K562 (cell line): ENCODE measurements at regions not wholly inside any gene's neighbourhood (a gene's known extent, or its start where the extent isn't known, plus 50 kb on each side); places are given as distances from the start of the nearest gene placed in this dataset.

Experiments used
- ATAC-seq: fragments of 200-7000 bp; cut with Tn5 transposase; 3 replicates; pipeline ENCODE4 v1.9.1; 2020; ENCODE audit warnings: moderate library complexity
- BruUV-seq: library from RNA; stranded (reverse); fragments of 400-500 nt; replicated peaks from 2 replicates; lab custom pipeline; 2021; lab: Mats Ljungman, UMichigan
- CTCF ChIA-PET: fragments of 300-600 bp; formaldehyde crosslinking; extraction: SDS; loops from one replicate; lab custom pipeline; 2021; ENCODE audit warnings: low intra/inter-chr PET ratio; lab: Yijun Ruan, JAX
- POLR2A ChIA-PET: fragments of 300-600, 350-650 bp; sonication (Branson Sonifier 250); formaldehyde crosslinking; extraction: SDS; loops from one replicate; lab custom pipeline; 2021; ENCODE audit warnings: antibody characterized with exemption, inconsistent platforms; lab: Yijun Ruan, JAX
- DNase-seq, 4 experiments: peaks; one replicate each; pipeline versions ENCODE4 v3.0.0 to v3.0.0-alpha.2; 2011 to 2018; ENCODE audit warnings: low spot score in 3 of 4, mixed read lengths in 3 of 4; ENCODE audit errors: extremely low read depth in 1 of 4
- FAIRE-seq: peaks from 2 replicates; lab custom pipeline; 2011; peaks lifted over from hg19 to GRCh38; lab: Jason Lieb, UNC
- H2AFZ ChIP-seq: 2 replicates; pipeline ENCODE4 v1.6.0; 2011; ENCODE audit warnings: low read depth, low read length, control low read depth, inconsistent platforms
- H3K27ac ChIP-seq: fragments of 200-600 bp; 3 replicates; pipeline ENCODE4 v1.8.0; 2011; ENCODE audit warnings: low read depth, mild to moderate bottlenecking, control low read depth, inconsistent platforms, low read length, moderate library complexity, mixed read lengths; ENCODE audit errors: extremely low read depth
- H3K27me3 ChIP-seq, 2 experiments: fragments of 300-600 bp in 1 of 2; 2 replicates in 1 of 2; 3 replicates in 1 of 2; pipeline versions ENCODE4 v1.6.0 to v1.8.0; 2011; ENCODE audit warnings: inconsistent platforms in 2 of 2, low read length in 2 of 2, mild to moderate bottlenecking in 1 of 2, mixed read lengths in 1 of 2, moderate library complexity in 1 of 2; ENCODE audit not compliant: control insufficient read depth in 2 of 2, insufficient read depth in 2 of 2
- H3K36me3 ChIP-seq: fragments of 300-600 bp; 3 replicates; pipeline ENCODE4 v1.8.0; 2011; ENCODE audit warnings: mild to moderate bottlenecking, low read length, inconsistent platforms; ENCODE audit not compliant: control insufficient read depth, insufficient read depth
- H3K4me1 ChIP-seq, 2 experiments: fragments of 200-600 bp in 1 of 2; replicated peaks in 1 of 2; 2 replicates in 1 of 2; 3 replicates in 1 of 2; pipeline versions ENCODE4 v1.5.1 to v1.8.0; 2011; ENCODE audit warnings: inconsistent platforms in 2 of 2, low read length in 2 of 2, mild to moderate bottlenecking in 1 of 2, mixed read lengths in 1 of 2, moderate library complexity in 1 of 2; ENCODE audit not compliant: control insufficient read depth in 2 of 2, insufficient read depth in 2 of 2
- H3K4me2 ChIP-seq: 2 replicates; pipeline ENCODE4 v1.6.1; 2011; ENCODE audit warnings: low read length, control low read depth, inconsistent platforms, mixed read lengths; ENCODE audit not compliant: insufficient read depth
- H3K4me3 ChIP-seq: fragments of 200-600 bp; sonication (generic), shearing (Covaris generic); 2 replicates; pipeline ENCODE4 v1.5.1; 2016; ENCODE audit warnings: control low read depth, inconsistent platforms
- H3K79me2 ChIP-seq: fragments of 200-600 bp; 3 replicates; pipeline ENCODE4 v1.8.0; 2011; ENCODE audit warnings: low read length, inconsistent platforms; ENCODE audit not compliant: control insufficient read depth, insufficient read depth
- H3K9ac ChIP-seq, 2 experiments: 2 replicates each; pipeline versions ENCODE4 v1.6.0 to v1.6.1; 2011; ENCODE audit warnings: low read depth in 2 of 2, low read length in 2 of 2, control low read depth in 1 of 2, inconsistent platforms in 1 of 2, mild to moderate bottlenecking in 1 of 2, mixed read lengths in 1 of 2; ENCODE audit not compliant: insufficient read depth in 1 of 2
- H3K9me1 ChIP-seq: one replicate; pipeline ENCODE4 v1.6.0; 2011; ENCODE audit warnings: inconsistent platforms, mild to moderate bottlenecking, low read length, moderate library complexity; ENCODE audit not compliant: control insufficient read depth, insufficient read depth
- H3K9me3 ChIP-seq: replicated peaks from 2 replicates; pipeline ENCODE4 v1.5.1; 2011; ENCODE audit warnings: low read depth, low read length, inconsistent platforms; ENCODE audit not compliant: control insufficient read depth, insufficient read depth
- H4K20me1 ChIP-seq: replicated peaks from 2 replicates; pipeline ENCODE4 v1.6.1; 2011; ENCODE audit warnings: low read length, inconsistent platforms, mixed read lengths; ENCODE audit not compliant: control insufficient read depth, insufficient read depth
- BRD9 ChIP-seq: fragments of 450-650 bp; IDR thresholded peaks from 2 replicates; pipeline ENCODE4 v1.6.1; 2018; ENCODE audit warnings: low read depth; ENCODE audit not compliant: partially characterized antibody
- CHD2 ChIP-seq: IDR thresholded peaks from 2 replicates; pipeline ENCODE4 v1.6.1; 2011; ENCODE audit warnings: low read depth, low read length
- COPS2 ChIP-seq: fragments of 450-650 bp; conservative IDR thresholded peaks from 2 replicates; pipeline ENCODE4 v1.6.1; 2016; ENCODE audit warnings: mild to moderate bottlenecking, moderate library complexity
- CTBP1 ChIP-seq: fragments of 450-650 bp; IDR thresholded peaks from 2 replicates; pipeline ENCODE4 v1.6.1; 2016; ENCODE audit warnings: borderline replicate concordance
- ESRRA ChIP-seq: fragments of 450-650 bp; IDR thresholded peaks from 2 replicates; pipeline ENCODE4 v1.6.1; 2014; ENCODE audit warnings: low read depth, mild to moderate bottlenecking, moderate library complexity, borderline replicate concordance
- KLF10 ChIP-seq: fragments of 250-450 bp; sonication (Bioruptor Pico); IDR thresholded peaks from 2 replicates; pipeline ENCODE4 v1.6.1; 2021; ENCODE audit warnings: matching md5 sums
- NFE2L1 ChIP-seq: fragments of 450-650 bp; IDR thresholded peaks from 2 replicates; pipeline ENCODE4 v1.6.1; 2016; ENCODE audit warnings: missing genetic modification characterization, low read depth, mild to moderate bottlenecking, missing compliant biosample characterization, moderate library complexity, borderline replicate concordance
- POLR2H ChIP-seq: IDR thresholded peaks from 2 replicates; pipeline ENCODE4 v1.6.1; 2016; ENCODE audit warnings: missing genetic modification characterization, low read depth, mild to moderate bottlenecking, control low read depth, missing compliant biosample characterization, moderate library complexity
- SRSF3 ChIP-seq: fragments of 200-400 bp; formaldehyde crosslinking; IDR thresholded peaks from 2 replicates; pipeline ENCODE4 v1.6.1; 2016; ENCODE audit warnings: mild to moderate bottlenecking, low read length, moderate library complexity; ENCODE audit not compliant: insufficient read depth
- WGBS: fragments of 100-300 bp; shearing (Covaris generic); methylation state at CpG from one replicate; pipeline ENCODE4 v1.1.6; 2016; ENCODE audit warnings: low coverage, mixed read lengths; ENCODE audit not compliant: insufficient coverage; ENCODE audit errors: missing lambda C conversion rate; 5-methylcytosine and 5-hydroxymethylcytosine counted together
- in situ Hi-C: fragments of 300-500 bp; cut with MboI; formaldehyde crosslinking; loops from 4 replicates; pipeline ENCODE4 v1.15.0; 2018; ENCODE audit warnings: inconsistent platforms, mixed read lengths
- intact Hi-C: fragments of 100-400 bp; cut with micrococcal nuclease; formaldehyde crosslinking; loops from 2 replicates; pipeline ENCODE4 v1.14.2; 2022
- TF ChIP-seq, protein P1 (sequence below): fragments of 250-450 bp; sonication (Bioruptor Pico); IDR thresholded peaks from 2 replicates; pipeline ENCODE4 v1.8.0; 2022; ENCODE audit warnings: moderate library complexity, mild to moderate bottlenecking, inconsistent platforms
- TF ChIP-seq, protein P2 (sequence below): fragments of 250-450 bp; sonication (Bioruptor Pico); IDR thresholded peaks from 2 replicates; pipeline ENCODE4 v1.4.0; 2020; ENCODE audit warnings: mild to moderate bottlenecking, moderate library complexity

DNA sequence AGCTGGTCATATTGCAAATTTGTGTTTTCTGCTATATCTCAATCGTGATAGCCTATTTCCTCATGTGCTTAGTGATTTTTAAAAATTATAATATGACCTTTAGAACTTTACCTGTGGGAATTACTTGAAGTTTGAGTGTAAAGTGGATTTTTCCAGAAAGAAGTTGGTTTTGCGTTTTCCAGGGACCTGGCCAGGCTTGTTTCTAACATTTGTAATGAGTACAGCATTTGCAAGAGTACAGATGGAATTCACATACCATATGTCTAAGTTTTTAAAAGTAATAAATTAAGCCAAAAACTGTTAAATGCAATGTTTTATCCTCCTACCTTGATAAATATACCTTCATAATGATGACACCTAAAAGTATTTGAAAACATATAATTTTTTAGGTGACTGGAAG lies 443.2 kb downstream of the REEP3 start (continued):
- TF ChIP-seq BRD9 (no peak), CTBP1 (no peak), SRSF3 (no peak), CHD2 (no peak), ESRRA (no peak), NFE2L1 (no peak)
- TF ChIP-seq, protein P1, sequence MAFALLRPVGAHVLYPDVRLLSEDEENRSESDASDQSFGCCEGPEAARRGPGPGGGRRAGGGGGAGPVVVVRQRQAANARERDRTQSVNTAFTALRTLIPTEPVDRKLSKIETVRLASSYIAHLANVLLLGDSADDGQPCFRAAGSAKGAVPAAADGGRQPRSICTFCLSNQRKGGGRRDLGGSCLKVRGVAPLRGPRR (CRISPR knock-in tag), result no peak
- TF ChIP-seq, protein P2, sequence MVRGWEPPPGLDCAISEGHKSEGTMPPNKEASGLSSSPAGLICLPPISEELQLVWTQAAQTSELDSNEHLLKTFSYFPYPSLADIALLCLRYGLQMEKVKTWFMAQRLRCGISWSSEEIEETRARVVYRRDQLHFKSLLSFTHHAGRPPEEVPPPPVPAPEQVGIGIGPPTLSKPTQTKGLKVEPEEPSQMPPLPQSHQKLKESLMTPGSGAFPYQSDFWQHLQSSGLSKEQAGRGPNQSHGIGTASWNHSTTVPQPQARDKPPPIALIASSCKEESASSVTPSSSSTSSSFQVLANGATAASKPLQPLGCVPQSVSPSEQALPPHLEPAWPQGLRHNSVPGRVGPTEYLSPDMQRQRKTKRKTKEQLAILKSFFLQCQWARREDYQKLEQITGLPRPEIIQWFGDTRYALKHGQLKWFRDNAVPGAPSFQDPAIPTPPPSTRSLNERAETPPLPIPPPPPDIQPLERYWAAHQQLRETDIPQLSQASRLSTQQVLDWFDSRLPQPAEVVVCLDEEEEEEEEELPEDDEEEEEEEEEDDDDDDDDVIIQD, result no peak

DNA sequence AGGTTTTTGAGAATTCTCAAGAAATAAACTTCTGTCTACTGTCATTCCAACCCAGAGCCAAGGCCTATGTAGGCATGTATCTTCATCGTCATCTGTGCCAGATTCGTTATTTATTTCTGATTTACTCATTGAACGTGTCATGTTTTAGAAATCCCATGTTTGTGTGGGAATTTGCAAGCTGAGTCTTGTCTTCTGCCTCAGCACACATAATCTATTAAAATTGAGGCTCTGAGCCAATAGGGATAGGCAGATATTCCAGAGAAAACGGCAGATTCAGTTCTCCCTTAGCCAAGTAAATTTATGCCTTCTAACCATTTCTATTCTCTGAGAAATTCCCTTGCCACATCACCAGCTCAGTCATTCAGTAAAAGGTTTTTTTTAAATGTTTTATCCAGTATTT lies 444.6 kb downstream of the REEP3 start:
- FAIRE-seq (no peak), DNase-seq (no peak), ATAC-seq (no peak)
- no peaks in the 10 kb centered on the region for H3K9me1 ChIP-seq
- no peaks in the 10 kb centered on the region for H3K27me3 ChIP-seq
- WGBS, result 0% methylated on average over 4 of the region's 4 CpGs
- in situ Hi-C loops, result no loop called here
- no peak overlapping the region for H3K4me3 ChIP-seq
- no peak overlapping the region for H3K9ac ChIP-seq
- H3K36me3 ChIP-seq, result no peaks in the 10 kb centered on the region
- H3K9me3 ChIP-seq, result no peaks in the 10 kb centered on the region
- no peak overlapping the region for H2AFZ ChIP-seq
- intact Hi-C loops, result no loop called here
- H3K79me2 ChIP-seq, result no peaks in the 10 kb centered on the region
- H3K4me1 ChIP-seq, result no peaks in the 10 kb centered on the region
- POLR2A ChIA-PET, result no interaction called here
- BruUV-seq, result no TSS peak
- H4K20me1 ChIP-seq, result no peaks in the 10 kb centered on the region
- TF ChIP-seq POLR2H (no peak), COPS2 (no peak), CTBP1 (no peak), KLF10 (CRISPR knock-in tag) (no peak)
- no peak overlapping the region for H3K27ac ChIP-seq
- no peak overlapping the region for H3K4me2 ChIP-seq
- CTCF ChIA-PET, result no interaction called here
